HG02938 (cell line): ENCODE measurements at regions not wholly inside any gene's neighbourhood (a gene's known extent, or its start where the extent isn't known, plus 50 kb on each side); places are given as distances from the start of the nearest gene placed in this dataset.

Experiments used
- ATAC-seq: cut with Tn5 transposase; IDR thresholded peaks from one replicate; pipeline ENCODE4 v1.9.1; 2021; ENCODE audit warnings: mild to moderate bottlenecking, moderate library complexity; ENCODE audit not compliant: unreplicated experiment

GRCh38 chr4:137209240-137209639 is 323.1 kb downstream of the PCDH18 start:
- no peak for ATAC-seq

GRCh38 chr4:137206781-137207180 is 325.5 kb downstream of the PCDH18 start:
- ATAC-seq = no peak

- no peak for ATAC-seq
Measured at GRCh38 chr4:137203601-137204000, 328.7 kb downstream of the PCDH18 start.

GRCh38 chr4:137200322-137200721 is 332.0 kb downstream of the PCDH18 start:
- no peak for ATAC-seq

- ATAC-seq = no peak
Measured at GRCh38 chr4:137198791-137199190, 333.5 kb downstream of the PCDH18 start.

GRCh38 chr4:137194670-137195069 is 337.6 kb downstream of the PCDH18 start:
- ATAC-seq = no peak

- no peak for ATAC-seq
Measured at GRCh38 chr4:137193564-137193963, 338.7 kb downstream of the PCDH18 start.

GRCh38 chr4:137181293-137181899 is 350.9 kb downstream of the PCDH18 start:
- ATAC-seq = no peak

GRCh38 chr4:137180349-137180748 is 351.9 kb downstream of the PCDH18 start:
- ATAC-seq = no peak

GRCh38 chr4:137156807-137157206 is 375.5 kb downstream of the PCDH18 start:
- no peak for ATAC-seq

GRCh38 chr4:137156054-137156453 is 376.2 kb downstream of the PCDH18 start:
- ATAC-seq = no peak

GRCh38 chr4:137131201-137131600 is 401.1 kb downstream of the PCDH18 start:
- no peak for ATAC-seq

- no peak for ATAC-seq
Measured at GRCh38 chr4:137129845-137130244, 402.4 kb downstream of the PCDH18 start.

- no peak for ATAC-seq
Measured at GRCh38 chr4:137129441-137129840, 402.9 kb downstream of the PCDH18 start.

- ATAC-seq = no peak
Measured at GRCh38 chr4:137125011-137125410, 407.3 kb downstream of the PCDH18 start.

- peak; percentile 88 for ATAC-seq
Measured at GRCh38 chr4:137124278-137124932, 407.9 kb downstream of the PCDH18 start.

- no peak for ATAC-seq
Measured at GRCh38 chr4:137122876-137123275, 409.4 kb downstream of the PCDH18 start.

- ATAC-seq = no peak
Measured at GRCh38 chr4:137116144-137116543, 416.1 kb downstream of the PCDH18 start.

GRCh38 chr4:137106733-137107132 is 425.6 kb downstream of the PCDH18 start:
- no peak for ATAC-seq

GRCh38 chr4:137106287-137106686 is 426.0 kb downstream of the PCDH18 start:
- ATAC-seq = no peak

- ATAC-seq = no peak
Measured at GRCh38 chr4:137090951-137091350, 441.3 kb downstream of the PCDH18 start.

GRCh38 chr4:137083571-137084135 is 448.6 kb downstream of the PCDH18 start:
- no peak for ATAC-seq
